HG02759 (cell line): ENCODE measurements at regions not wholly inside any gene's neighbourhood (a gene's known extent, or its start where the extent isn't known, plus 50 kb on each side); places are given as distances from the start of the nearest gene placed in this dataset.
"Not testable (repeated sequence)": the region's sequence is repeated elsewhere in the genome, so short reads cannot be mapped to it uniquely, and the experiment has no call there.

Experiments used
- ATAC-seq: cut with Tn5 transposase; IDR thresholded peaks from one replicate; pipeline ENCODE4 v1.9.1; 2021; ENCODE audit warnings: mild to moderate bottlenecking, moderate library complexity; ENCODE audit not compliant: unreplicated experiment

- ATAC-seq, result no peak
Observed at GRCh38 chr6:122145246-122145645, 254.2 kb upstream of the HSF2 start.

DNA sequence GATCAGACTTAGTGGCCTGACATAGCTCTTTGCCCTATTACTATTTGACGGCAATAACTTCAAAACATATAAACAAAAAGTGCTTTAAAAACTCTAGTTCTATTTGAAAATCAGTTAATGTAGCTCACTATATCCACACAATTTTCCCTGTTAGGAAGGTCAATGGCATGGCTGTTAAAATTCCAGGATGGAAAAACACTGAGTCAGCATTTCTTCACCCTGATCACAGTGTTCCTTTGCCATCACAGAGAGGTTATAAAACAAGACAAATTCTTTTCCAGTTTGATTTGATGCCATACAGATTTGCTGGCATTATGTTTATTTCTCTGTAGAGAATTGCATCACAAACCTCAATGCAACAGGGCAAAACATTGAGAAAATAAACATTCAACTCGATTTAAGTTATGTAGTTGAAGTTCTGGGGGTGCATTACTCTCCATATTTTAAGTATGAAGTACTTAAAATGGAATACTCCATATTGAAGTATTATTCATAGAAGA lies 253.7 kb upstream of the HSF2 start:
- no peak for ATAC-seq

GRCh38 chr6:122147291-122147690 lies 252.2 kb upstream of the HSF2 start:
- ATAC-seq, result no peak

- no peak for ATAC-seq
Observed at GRCh38 chr6:122151066-122151465, 248.4 kb upstream of the HSF2 start.

DNA sequence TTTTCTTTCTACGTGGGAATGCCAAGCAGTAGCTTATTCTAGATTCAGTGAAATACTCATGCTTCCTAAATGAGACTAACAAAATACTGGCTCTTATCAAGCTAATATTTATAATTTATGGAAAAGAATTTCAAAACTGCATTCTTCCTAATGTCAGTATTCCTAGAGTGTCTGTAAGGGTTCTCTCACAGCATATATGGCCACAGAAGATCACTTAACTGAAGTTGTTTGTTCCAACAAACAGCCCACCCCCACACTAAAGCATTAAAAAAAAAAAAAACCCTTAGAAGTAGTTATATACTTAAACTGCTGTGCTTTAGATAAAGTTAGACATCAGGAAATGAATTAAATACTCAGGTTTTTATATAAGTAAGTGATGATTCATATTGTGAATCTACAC lies 247.7 kb upstream of the HSF2 start:
- ATAC-seq, result no peak

DNA sequence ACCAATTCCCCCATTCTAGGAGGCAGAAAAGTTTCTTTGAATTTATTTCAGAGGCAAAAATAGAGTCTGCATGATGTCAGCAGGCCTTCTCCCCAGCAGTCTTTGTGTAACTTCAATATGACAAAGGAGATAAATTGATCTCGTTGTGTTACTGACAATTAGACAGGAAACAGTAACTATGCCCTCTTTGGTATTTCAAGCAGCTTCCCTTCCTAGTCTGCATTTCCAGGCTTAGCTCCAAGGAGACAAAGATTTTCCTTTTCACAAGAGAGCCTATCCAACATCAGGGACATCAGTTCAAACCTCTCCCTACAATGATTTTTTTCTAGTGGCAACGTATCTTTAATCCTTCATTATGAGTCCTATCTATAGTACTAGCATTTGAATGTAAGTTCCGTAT lies 245.9 kb upstream of the HSF2 start:
- no peak for ATAC-seq

GRCh38 chr6:122154155-122154554 lies 245.3 kb upstream of the HSF2 start:
- no peak for ATAC-seq

DNA sequence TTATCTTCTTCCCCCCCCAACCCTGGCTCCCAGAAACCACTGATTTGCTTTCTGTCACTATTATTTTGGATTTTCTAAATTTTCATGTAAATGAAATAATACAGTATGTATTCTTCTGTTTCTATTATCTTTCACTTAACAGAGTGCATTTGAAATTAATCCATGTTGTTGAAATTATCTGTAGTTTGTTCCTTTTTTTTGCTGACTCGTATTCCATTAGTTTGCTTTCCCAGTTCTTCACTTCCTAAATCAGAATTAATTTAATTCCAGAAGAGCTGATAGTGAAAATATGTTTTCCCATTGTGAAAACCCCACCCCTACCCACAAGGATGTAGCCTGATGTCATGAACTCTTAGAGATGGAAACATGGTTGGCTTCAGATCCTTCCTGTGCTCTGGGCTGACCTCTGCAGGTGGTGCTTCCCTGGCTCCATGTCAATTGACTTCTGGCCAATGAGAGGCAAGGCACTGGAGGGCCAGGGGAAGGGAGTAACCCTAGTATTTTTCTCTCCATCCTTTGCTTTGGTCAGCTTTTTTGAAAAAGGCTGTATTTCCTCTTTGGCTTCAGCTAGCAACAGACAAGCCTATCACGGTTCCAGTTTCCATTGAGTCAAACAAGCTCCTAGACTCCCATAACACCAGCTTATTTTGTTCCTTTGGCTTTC lies 244.4 kb upstream of the HSF2 start:
- no peak for ATAC-seq

GRCh38 chr6:122161136-122161535 lies 238.3 kb upstream of the HSF2 start:
- no peak for ATAC-seq

- no peak for ATAC-seq
Observed at GRCh38 chr6:122165014-122165413, 234.4 kb upstream of the HSF2 start.

GRCh38 chr6:122170274-122170673 lies 229.2 kb upstream of the HSF2 start:
- no peak for ATAC-seq

DNA sequence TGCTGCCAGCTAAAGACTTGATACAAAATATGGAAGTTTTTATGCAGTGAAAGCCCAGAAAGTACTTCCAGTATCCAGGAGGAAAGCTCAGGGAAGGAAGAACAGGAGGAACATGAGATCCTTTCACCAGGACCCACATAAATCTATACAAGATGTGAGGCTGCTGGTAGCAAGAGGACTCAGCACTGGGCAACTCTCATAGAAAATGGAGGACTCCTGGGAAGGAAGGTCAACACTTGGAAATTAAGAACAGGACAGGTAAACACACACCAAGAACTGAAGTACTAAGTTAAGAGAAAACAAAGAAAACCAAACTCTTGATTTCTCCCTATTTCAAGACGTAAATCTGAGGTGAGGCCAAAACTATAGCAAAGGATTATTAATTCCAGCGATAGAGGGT lies 220.5 kb upstream of the HSF2 start:
- ATAC-seq, result no peak

- ATAC-seq, result no peak
Observed at GRCh38 chr6:122180132-122180531, 219.3 kb upstream of the HSF2 start.

DNA sequence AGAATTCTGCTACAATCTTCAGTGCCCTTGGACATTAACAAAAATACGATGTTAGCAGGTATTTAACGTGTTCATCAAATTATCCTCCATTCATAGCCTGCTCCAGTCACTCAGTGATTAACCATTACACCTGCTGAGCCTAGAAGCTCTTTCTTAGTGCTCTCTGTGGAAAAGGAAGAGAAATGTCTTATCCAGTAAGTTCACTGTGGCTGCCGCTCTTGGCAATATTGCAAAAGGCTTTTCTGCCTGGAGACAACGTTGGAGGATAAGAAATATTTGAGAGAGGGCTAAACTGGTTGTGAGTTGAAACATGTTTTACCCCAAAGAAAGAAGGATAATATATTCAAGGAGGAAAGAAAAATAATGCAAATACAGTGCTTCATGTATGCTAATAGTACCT lies 217.4 kb upstream of the HSF2 start:
- no peak for ATAC-seq

GRCh38 chr6:122184401-122184827 lies 215.0 kb upstream of the HSF2 start:
- ATAC-seq, result no peak

- ATAC-seq, result not testable (repeated sequence)
Observed at GRCh38 chr6:122185458-122185857, 214.0 kb upstream of the HSF2 start.

DNA sequence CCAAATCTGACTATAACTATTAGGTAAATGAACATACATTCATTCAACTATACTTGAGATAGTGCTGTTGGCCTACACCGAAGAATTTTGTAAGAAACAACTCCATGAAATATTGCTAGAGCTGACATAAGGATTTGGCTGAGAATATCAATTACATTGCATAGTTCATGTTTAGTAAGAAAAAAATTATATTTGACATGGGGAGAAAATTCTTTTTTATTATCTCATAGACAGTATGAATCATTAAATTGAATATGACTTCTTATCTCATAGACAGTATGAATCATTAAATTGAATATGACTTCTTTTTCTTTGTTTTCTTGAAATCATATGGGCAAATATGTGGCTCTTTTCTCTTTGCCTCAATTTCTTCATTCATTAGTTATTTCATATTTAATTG lies 212.3 kb upstream of the HSF2 start:
- no peak for ATAC-seq

GRCh38 chr6:122198922-122199321 lies 200.5 kb upstream of the HSF2 start:
- ATAC-seq, result no peak

GRCh38 chr6:122200440-122200839 lies 199.0 kb upstream of the HSF2 start:
- no peak for ATAC-seq

DNA sequence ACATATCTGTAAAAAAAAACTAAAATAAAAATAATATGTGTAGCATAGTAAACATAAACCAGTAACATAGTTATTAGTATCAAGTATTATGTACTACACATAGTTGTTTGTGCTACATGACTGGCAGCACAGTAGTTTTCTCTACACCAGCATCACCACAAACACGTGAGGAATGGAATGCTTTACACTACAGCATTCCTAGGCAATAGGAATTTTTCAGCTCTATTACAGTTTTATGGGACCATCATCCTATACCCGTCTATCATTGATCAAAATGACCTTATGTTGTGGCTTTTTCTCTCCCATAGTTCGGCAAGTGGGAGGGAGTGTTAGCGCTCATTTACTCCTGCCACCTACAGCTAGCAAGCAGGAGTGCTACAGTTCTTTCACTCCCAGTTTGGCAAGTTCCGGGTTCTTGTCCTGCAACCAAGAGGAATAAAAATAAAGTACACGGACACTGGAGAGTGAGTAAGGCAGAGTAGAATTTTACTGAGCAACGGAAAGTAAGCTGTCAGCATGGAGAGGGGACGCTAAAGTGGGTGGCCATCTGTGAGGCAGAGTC lies 196.8 kb upstream of the HSF2 start:
- no peak for ATAC-seq

GRCh38 chr6:122207061-122207460 lies 192.4 kb upstream of the HSF2 start:
- ATAC-seq, result no peak

DNA sequence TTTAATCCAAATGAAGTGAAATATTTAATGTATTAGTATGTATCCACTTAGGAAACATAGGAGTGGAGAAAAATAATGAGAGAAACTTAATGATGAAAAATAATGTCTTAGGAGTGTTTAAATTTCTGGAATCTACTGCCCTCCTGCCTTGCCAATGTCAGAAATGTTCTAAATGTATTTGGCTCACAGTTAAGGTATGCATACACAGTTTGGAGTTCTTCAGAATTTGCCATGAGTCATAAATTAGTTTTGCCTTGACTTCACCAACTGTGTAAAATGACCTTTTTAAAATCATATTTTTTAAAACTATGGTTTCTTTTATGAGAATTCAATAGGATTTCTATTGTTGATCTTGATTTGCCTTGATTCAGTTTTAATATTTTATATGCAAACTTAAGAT lies 191.7 kb upstream of the HSF2 start:
- no peak for ATAC-seq
